Keratinocyte (primary cell): ENCODE measurements at regions not wholly inside any gene's neighbourhood (a gene's known extent, or its start where the extent isn't known, plus 50 kb on each side); places are given as distances from the start of the nearest gene placed in this dataset.

Source experiments
- CTCF ChIP-seq, 3 experiments: IDR thresholded peaks in 1 of 3; conservative IDR thresholded peaks in 1 of 3; optimal IDR thresholded peaks in 1 of 3; 2 replicates in 2 of 3; 3 replicates in 1 of 3; pipeline versions ENCODE3 to v1.5.1; 2011; ENCODE audit warnings: low read length in 3 of 3, mild to moderate bottlenecking in 3 of 3, moderate library complexity in 2 of 3, control low read depth in 1 of 3, inconsistent platforms in 1 of 3; ENCODE audit not compliant: insufficient read depth in 2 of 3; ENCODE audit errors: extremely low read depth in 1 of 3
- EZH2 ChIP-seq: IDR thresholded peaks from one replicate; pipeline ENCODE4 v1.6.1; 2012; ENCODE audit warnings: inconsistent platforms, mild to moderate bottlenecking, low read length, moderate library complexity

- no peak for TF ChIP-seq EZH2
- TF ChIP-seq CTCF (optimal IDR thresholded peaks at IDR 0.05 in 1 of 3, IDR thresholded peaks at IDR 0.05 in 1 of 3, conservative IDR thresholded peaks at IDR 0.05 in 1 of 3; ENCODE audit: extremely low read depth in 1 of 3, insufficient read depth in 2 of 3, low read length in 3 of 3) = no peak
These were observed 241.1 kb downstream of the RAB38 start for GRCh38 chr11:87934182-87934581.
